HCT116 (cell line): ENCODE measurements at regions not wholly inside any gene's neighbourhood (a gene's known extent, or its start where the extent isn't known, plus 50 kb on each side); places are given as distances from the start of the nearest gene placed in this dataset.

Source experiments
- CTCF ChIP-seq, 3 experiments: fragments of 200-600 bp in 1 of 3; sonication (generic) in 1 of 3; IDR thresholded peaks in 2 of 3; conservative IDR thresholded peaks in 1 of 3; 2 replicates each; pipeline ENCODE4 v1.5.1; 2012 to 2017; ENCODE audit warnings: low read depth in 2 of 3, low read length in 2 of 3, antibody characterized with exemption in 1 of 3, borderline replicate concordance in 1 of 3, control low read depth in 1 of 3, mild to moderate bottlenecking in 1 of 3, mixed read lengths in 1 of 3, mixed run types in 1 of 3, moderate library complexity in 1 of 3; ENCODE audit not compliant: insufficient read depth in 1 of 3
- EGR1 ChIP-seq: IDR thresholded peaks from 2 replicates; pipeline ENCODE4 v1.6.1; 2012; ENCODE audit warnings: low read depth

GRCh38 chr5:32903613-32904012, 192.5 kb downstream of the NPR3 start:
- no peak for TF ChIP-seq CTCF (IDR thresholded peaks at IDR 0.05 in 2 of 3, conservative IDR thresholded peaks at IDR 0.05 in 1 of 3; ENCODE audit: borderline replicate concordance in 1 of 3, insufficient read depth in 1 of 3, low read depth in 2 of 3, low read length in 2 of 3)
- TF ChIP-seq EGR1: no peak
